B cell (primary cell): ENCODE measurements at regions not wholly inside any gene's neighbourhood (a gene's known extent, or its start where the extent isn't known, plus 50 kb on each side); places are given as distances from the start of the nearest gene placed in this dataset.

Source experiments
- ATAC-seq: fragments of 200-7000 bp; cut with Tn5 transposase; one replicate; pipeline ENCODE4 v1.10.0; 2021; ENCODE audit warnings: low read depth, mild to moderate bottlenecking, moderate number of reproducible peaks, moderate library complexity
- CTCF ChIA-PET: fragments of 350-600 bp; sonication (Branson Sonifier 250); formaldehyde crosslinking; loops from one replicate; lab custom pipeline; 2021; ENCODE audit warnings: antibody characterized with exemption, inconsistent platforms; lab: Charles Lee
- POLR2A ChIA-PET: fragments of 350-600 bp; sonication (Branson Sonifier 250); formaldehyde crosslinking; loops from one replicate; lab custom pipeline; 2021; ENCODE audit warnings: antibody characterized with exemption; lab: Charles Lee
- DNase-seq: peaks from one replicate; pipeline ENCODE4 v3.0.0; 2013
- H2AFZ ChIP-seq: 2 replicates; pipeline ENCODE4 v1.6.1; 2012; ENCODE audit warnings: mild to moderate bottlenecking, low read depth, low read length; ENCODE audit not compliant: insufficient read depth, poor library complexity, severe bottlenecking
- H3K27ac ChIP-seq, 2 donors: 1 replicate in 1 of 2; 2 replicates in 1 of 2; pipeline ENCODE4 v1.5.1; 2012 to 2013; ENCODE audit warnings: low read length in 2 of 2, mild to moderate bottlenecking in 2 of 2, moderate library complexity in 1 of 2
- H3K27me3 ChIP-seq, 4 experiments: fragments of 200-600 bp in 1 of 4; sonication (generic) in 1 of 4; replicated peaks in 1 of 4; 1 replicate in 2 of 4; 2 replicates in 2 of 4; pipeline versions ENCODE4 v1.6.1 to v1.7.0; 2013 to 2016; ENCODE audit warnings: low read length in 3 of 4, mild to moderate bottlenecking in 2 of 4, mixed read lengths in 1 of 4, moderate library complexity in 1 of 4; ENCODE audit not compliant: insufficient read depth in 4 of 4, control insufficient read depth in 3 of 4; ENCODE audit errors: control extremely low read depth in 1 of 4
- H3K36me3 ChIP-seq, 2 experiments: replicated peaks in 1 of 2; 1 replicate in 1 of 2; 2 replicates in 1 of 2; pipeline versions ENCODE4 v1.6.1 to v1.7.1; 2013; ENCODE audit warnings: low read length in 1 of 2; ENCODE audit not compliant: insufficient read depth in 2 of 2, control insufficient read depth in 1 of 2; ENCODE audit errors: control extremely low read depth in 1 of 2, extremely low read depth in 1 of 2
- H3K4me1 ChIP-seq, 2 donors: fragments of 200-600 bp in 1 of 2; sonication (generic) in 1 of 2; 1 replicate in 1 of 2; 2 replicates in 1 of 2; pipeline versions ENCODE4 v1.5.1 to v1.6.1; 2013 to 2017; ENCODE audit warnings: low read length in 2 of 2; ENCODE audit not compliant: control insufficient read depth in 2 of 2, insufficient read depth in 2 of 2
- H3K4me2 ChIP-seq: replicated peaks from 2 replicates; pipeline ENCODE3; 2012; ENCODE audit warnings: mild to moderate bottlenecking, low read depth, low read length; ENCODE audit not compliant: poor library complexity, severe bottlenecking
- H3K4me3 ChIP-seq, 5 experiments: fragments of 200-600 bp in 1 of 5; sonication (generic) in 1 of 5; 1 replicate in 3 of 5; 2 replicates in 2 of 5; pipeline versions ENCODE4 v1.5.1 to v1.7.0; 2011 to 2016; ENCODE audit warnings: low read length in 4 of 5, mild to moderate bottlenecking in 4 of 5, low read depth in 2 of 5, control low read depth in 1 of 5, moderate library complexity in 1 of 5; ENCODE audit not compliant: insufficient read depth in 1 of 5; ENCODE audit errors: control extremely low read depth in 1 of 5, extremely low read depth in 1 of 5
- H3K79me2 ChIP-seq: fragments of 200-600 bp; sonication (generic); one replicate; pipeline ENCODE4 v1.6.0; 2016; ENCODE audit warnings: low read length; ENCODE audit not compliant: control insufficient read depth, insufficient read depth
- H3K9ac ChIP-seq: fragments of 200-600 bp; sonication (generic); 2 replicates; pipeline ENCODE4 v1.6.1; 2017; ENCODE audit warnings: mild to moderate bottlenecking, low read length, moderate library complexity
- H3K9me3 ChIP-seq, 3 donors: one replicate each; pipeline versions ENCODE4 v1.6.1 to v1.7.1; 2013; ENCODE audit warnings: low read length in 2 of 3; ENCODE audit not compliant: control insufficient read depth in 2 of 3, insufficient read depth in 1 of 3; ENCODE audit errors: control extremely low read depth in 1 of 3
- H4K20me1 ChIP-seq: 2 replicates; pipeline ENCODE4 v1.6.0; 2012; ENCODE audit warnings: mild to moderate bottlenecking, low read length; ENCODE audit not compliant: insufficient read depth, control insufficient read depth, poor library complexity, severe bottlenecking
- H3K27ac Mint-ChIP-seq: one replicate; pipeline ENCODE4 v1.8.0; 2021; ENCODE audit warnings: mixed read lengths
- H3K27me3 Mint-ChIP-seq: one replicate; pipeline ENCODE4 v1.8.0; 2021; ENCODE audit warnings: mixed read lengths
- H3K4me1 Mint-ChIP-seq: one replicate; pipeline ENCODE4 v1.8.0; 2021; ENCODE audit warnings: mixed read lengths
- H3K4me3 Mint-ChIP-seq: one replicate; pipeline ENCODE4 v1.8.0; 2021; ENCODE audit warnings: mixed read lengths
- H3K9me3 Mint-ChIP-seq: one replicate; pipeline ENCODE4 v1.8.0; 2022; ENCODE audit warnings: mixed read lengths; ENCODE audit not compliant: insufficient read depth
- EZH2 ChIP-seq: IDR thresholded peaks from 2 replicates; pipeline ENCODE4 v1.6.1; 2012; ENCODE audit warnings: borderline replicate concordance, low read depth, mild to moderate bottlenecking, moderate library complexity, low read length; ENCODE audit not compliant: insufficient read depth, poor library complexity, severe bottlenecking
- WGBS: methylation state at CpG from one replicate; pipeline ENCODE4 v1.1.5; 2013; ENCODE audit warnings: missing lambda C conversion rate; ENCODE audit not compliant: insufficient coverage; 5-methylcytosine and 5-hydroxymethylcytosine counted together
- intact Hi-C: fragments of 100-400 bp; cut with micrococcal nuclease; formaldehyde crosslinking; loops from one replicate; pipeline ENCODE4 v1.10.0; 2022
- TF ChIP-seq, protein P1 (sequence below): fragments of 200-600 bp; IDR thresholded peaks from one replicate; pipeline ENCODE4 v1.8.0; 2022; ENCODE audit warnings: antibody characterized with exemption, mild to moderate bottlenecking

GRCh38 chr1:30597711-30598110 is 125.7 kb downstream of the MATN1 start:
- ChIA-PET POLR2A (no interaction called here), CTCF (no interaction called here)
- intact Hi-C loops: no loop called here
- Mint-ChIP-seq H3K4me3 (no peak overlapping the region), H3K27ac (no peak overlapping the region), H3K9me3 (no peaks in the 10 kb centered on the region), H3K27me3 (peaks cover 29% of the 10 kb centered on the region), H3K4me1 (no peaks in the 10 kb centered on the region)
- TF ChIP-seq EZH2: no peak
- TF ChIP-seq, protein P1, sequence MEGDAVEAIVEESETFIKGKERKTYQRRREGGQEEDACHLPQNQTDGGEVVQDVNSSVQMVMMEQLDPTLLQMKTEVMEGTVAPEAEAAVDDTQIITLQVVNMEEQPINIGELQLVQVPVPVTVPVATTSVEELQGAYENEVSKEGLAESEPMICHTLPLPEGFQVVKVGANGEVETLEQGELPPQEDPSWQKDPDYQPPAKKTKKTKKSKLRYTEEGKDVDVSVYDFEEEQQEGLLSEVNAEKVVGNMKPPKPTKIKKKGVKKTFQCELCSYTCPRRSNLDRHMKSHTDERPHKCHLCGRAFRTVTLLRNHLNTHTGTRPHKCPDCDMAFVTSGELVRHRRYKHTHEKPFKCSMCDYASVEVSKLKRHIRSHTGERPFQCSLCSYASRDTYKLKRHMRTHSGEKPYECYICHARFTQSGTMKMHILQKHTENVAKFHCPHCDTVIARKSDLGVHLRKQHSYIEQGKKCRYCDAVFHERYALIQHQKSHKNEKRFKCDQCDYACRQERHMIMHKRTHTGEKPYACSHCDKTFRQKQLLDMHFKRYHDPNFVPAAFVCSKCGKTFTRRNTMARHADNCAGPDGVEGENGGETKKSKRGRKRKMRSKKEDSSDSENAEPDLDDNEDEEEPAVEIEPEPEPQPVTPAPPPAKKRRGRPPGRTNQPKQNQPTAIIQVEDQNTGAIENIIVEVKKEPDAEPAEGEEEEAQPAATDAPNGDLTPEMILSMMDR: no peak
- no peaks in the 10 kb centered on the region for H4K20me1 ChIP-seq
- H3K9me3 ChIP-seq: no peaks in the 10 kb centered on the region
- no peaks in the 10 kb centered on the region for H3K79me2 ChIP-seq
- H3K4me1 ChIP-seq: no peaks in the 10 kb centered on the region
- 82% methylated on average over 5 of the region's 6 CpGs for WGBS
- H3K36me3 ChIP-seq: no peaks in the 10 kb centered on the region
- no peak for ATAC-seq
- no peaks in the 10 kb centered on the region for H3K27me3 ChIP-seq
- H3K27ac ChIP-seq: no peak overlapping the region
- DNase-seq: no peak
- H3K4me2 ChIP-seq: no peak overlapping the region
- no peak overlapping the region for H2AFZ ChIP-seq
- H3K4me3 ChIP-seq: no peak overlapping the region
- no peak overlapping the region for H3K9ac ChIP-seq

DNA sequence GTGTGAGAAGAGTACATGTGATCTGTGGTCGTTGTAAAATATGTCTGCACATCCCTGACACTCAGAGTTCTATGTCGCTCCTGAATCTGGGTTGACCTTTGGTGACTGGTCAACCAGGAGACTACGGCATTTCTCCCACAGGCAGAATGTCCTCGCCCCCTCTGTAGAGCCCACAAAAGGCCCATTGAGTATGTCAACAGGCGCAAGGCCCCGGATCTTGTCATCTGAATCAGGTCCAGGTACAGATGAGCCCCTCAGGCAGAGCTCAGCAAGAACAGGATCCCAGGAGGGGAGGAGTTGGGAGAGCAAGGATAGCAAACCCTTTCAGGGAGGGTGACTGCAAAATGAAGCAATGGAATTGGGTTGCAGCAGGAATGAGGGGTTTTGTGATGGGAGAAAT is 126.5 kb downstream of the MATN1 start:
- H3K36me3 ChIP-seq: no peaks in the 10 kb centered on the region
- H4K20me1 ChIP-seq: no peaks in the 10 kb centered on the region
- no peaks in the 10 kb centered on the region for H3K9me3 ChIP-seq
- no peak overlapping the region for H3K4me3 Mint-ChIP-seq
- peaks cover 3% of the 10 kb centered on the region for H3K9me3 Mint-ChIP-seq
- WGBS: 94% methylated on average over 6 of the region's 6 CpGs
- H3K4me1 Mint-ChIP-seq: no peaks in the 10 kb centered on the region
- no peak overlapping the region for H2AFZ ChIP-seq
- ATAC-seq: no peak
- intact Hi-C loops: no loop called here
- CTCF ChIA-PET: no interaction called here
- TF ChIP-seq EZH2: no peak
- no peak for DNase-seq
- H3K4me3 ChIP-seq: no peak overlapping the region
- H3K9ac ChIP-seq: no peak overlapping the region
- no peaks in the 10 kb centered on the region for H3K79me2 ChIP-seq
- peaks cover 25% of the 10 kb centered on the region for H3K27me3 Mint-ChIP-seq
- H3K4me1 ChIP-seq: no peaks in the 10 kb centered on the region
- no peak overlapping the region for H3K27ac ChIP-seq
- H3K27me3 ChIP-seq: no peaks in the 10 kb centered on the region
- no peak overlapping the region for H3K27ac Mint-ChIP-seq
- no peak overlapping the region for H3K4me2 ChIP-seq
- POLR2A ChIA-PET: no interaction called here
